Psoas muscle (tissue), 7 donors: ENCODE measurements at regions not wholly inside any gene's neighbourhood (a gene's known extent, or its start where the extent isn't known, plus 50 kb on each side); places are given as distances from the start of the nearest gene placed in this dataset.

Source experiments
- ATAC-seq, 4 donors: fragments of 200-7000 bp; cut with Tn5 transposase; one replicate each; pipeline ENCODE4 v1.9.1; 2020; ENCODE audit warnings: moderate library complexity in 3 of 4, mild to moderate bottlenecking in 2 of 4
- DNase-seq, 2 donors: peaks; one replicate each; pipeline ENCODE4 v3.0.0-alpha.2; 2020
- H3K27ac ChIP-seq: fragments of 200-600 bp; one replicate; pipeline ENCODE4 v1.8.0; 2022
- H3K27me3 ChIP-seq, 3 donors: fragments of 200-600 bp in 1 of 3; one replicate each; pipeline versions ENCODE4 v1.6.1 to v1.8.0; 2013 to 2022; ENCODE audit warnings: low read length in 2 of 3, mild to moderate bottlenecking in 2 of 3, moderate library complexity in 1 of 3; ENCODE audit not compliant: insufficient read depth in 3 of 3
- H3K36me3 ChIP-seq, 2 donors: fragments of 200-600 bp in 1 of 2; one replicate each; pipeline versions ENCODE4 v1.6.1 to v1.8.0; 2013 to 2022; ENCODE audit warnings: low read depth in 1 of 2, mild to moderate bottlenecking in 1 of 2, moderate library complexity in 1 of 2; ENCODE audit not compliant: insufficient read depth in 1 of 2
- H3K4me1 ChIP-seq: fragments of 200-600 bp; one replicate; pipeline ENCODE4 v1.8.0; 2022
- H3K4me3 ChIP-seq: fragments of 200-600 bp; one replicate; pipeline ENCODE4 v1.8.0; 2022; ENCODE audit warnings: mild to moderate bottlenecking
- H3K9me3 ChIP-seq: fragments of 200-600 bp; one replicate; pipeline ENCODE4 v1.8.0; 2022
- CTCF ChIP-seq: fragments of 200-600 bp; IDR thresholded peaks from one replicate; pipeline ENCODE4 v1.8.0; 2022; ENCODE audit warnings: antibody characterized with exemption
- WGBS, 3 donors: extraction: QIAGEN DNeasy Blood & Tissue Kit; methylation state at CpG; one replicate each; pipeline versions ENCODE4 v1.1.6 to v1.1.7; 2013; 5-methylcytosine and 5-hydroxymethylcytosine counted together
- intact Hi-C, 2 donors: fragments of 100-400 bp; cut with DNase I; formaldehyde crosslinking; loops; one replicate each; pipeline versions ENCODE4 v1.11.0 to v1.14.2; 2022
- donor health status: healthy with polysubstance abuse.
- donor health status: DM: no; HTN: no; CAD: no; lungs with moderate emphysema.
- donor health status: Bipolar disorder and iron deficiency.
- donor health status: healthy.
- donor health status: DM: yes; HTN: yes; CAD: no.
- donor health status: DM: no; HTN: no; CAD: no.
- donor health status: DM: yes; HTN: yes; CAD: no.

- H3K27ac ChIP-seq, result no peak overlapping the region
- 59 to 68% (median 60%) methylated on average over 28 to 29 of the region's 29 CpGs for WGBS, 3 donors
- H3K4me1 ChIP-seq, result no peaks in the 10 kb centered on the region
- no peak for TF ChIP-seq CTCF
- ATAC-seq, result no peak
- intact Hi-C loops, result no loop called here
- H3K36me3 ChIP-seq, result no peaks in the 10 kb centered on the region
- no peaks in the 10 kb centered on the region for H3K27me3 ChIP-seq
- no peak for DNase-seq
- H3K4me3 ChIP-seq, result no peak overlapping the region
- peaks cover 7% of the 10 kb centered on the region for H3K9me3 ChIP-seq
These were observed 344.5 kb downstream of the AEBP2 start for GRCh38 chr12:19783547-19784444.

- no peaks in the 10 kb centered on the region for H3K4me1 ChIP-seq
- no peak overlapping the region for H3K4me3 ChIP-seq
- H3K9me3 ChIP-seq, result no peaks in the 10 kb centered on the region
- no peak for TF ChIP-seq CTCF
- intact Hi-C loops, result no loop called here
- H3K27me3 ChIP-seq, result no peaks in the 10 kb centered on the region
- H3K27ac ChIP-seq, result no peak overlapping the region
- no peaks in the 10 kb centered on the region for H3K36me3 ChIP-seq
- no peak for DNase-seq
- no peak for ATAC-seq
These were observed 352.7 kb downstream of the AEBP2 start for GRCh38 chr12:19792028-19792427.

GRCh38 chr12:19794116-19794515 is 354.8 kb downstream of the AEBP2 start:
- WGBS, 3 donors, result 22 to 68% (median 33%) methylated on average over 1 of the region's 1 CpG
- DNase-seq (no peak), ATAC-seq (no peak)
- intact Hi-C loops, result no loop called here
- TF ChIP-seq CTCF, result no peak
- Histone ChIP-seq H3K27ac (no peak overlapping the region), H3K4me3 (no peak overlapping the region), H3K9me3 (no peaks in the 10 kb centered on the region), H3K27me3 (no peaks in the 10 kb centered on the region), H3K36me3 (no peaks in the 10 kb centered on the region), H3K4me1 (no peaks in the 10 kb centered on the region)

- ATAC-seq, result no peak
- 76 to 87% (median 79%) methylated on average over 7 of the region's 7 CpGs for WGBS, 3 donors
These were observed 359.9 kb downstream of the AEBP2 start for GRCh38 chr12:19799216-19799615.

More at GRCh38 chr12:19799216-19799615, 359.9 kb downstream of the AEBP2 start:
- TF ChIP-seq CTCF, result no peak
- DNase-seq, result no peak
- no peaks in the 10 kb centered on the region for H3K9me3 ChIP-seq
- H3K27me3 ChIP-seq, result peaks cover 0 to 2% (median 0%) of the 10 kb centered on the region in 3 donors
- intact Hi-C loops, result no loop called here
- H3K27ac ChIP-seq, result no peak overlapping the region
- no peaks in the 10 kb centered on the region for H3K4me1 ChIP-seq
- H3K4me3 ChIP-seq, result no peak overlapping the region
- no peaks in the 10 kb centered on the region for H3K36me3 ChIP-seq
